GM18499 (cell line): ENCODE measurements at regions not wholly inside any gene's neighbourhood (a gene's known extent, or its start where the extent isn't known, plus 50 kb on each side); places are given as distances from the start of the nearest gene placed in this dataset.

Experiments
- ATAC-seq: cut with Tn5 transposase; IDR thresholded peaks from one replicate; pipeline ENCODE4 v1.9.1; 2021; ENCODE audit warnings: moderate number of reproducible peaks; ENCODE audit not compliant: insufficient read depth, unreplicated experiment

- ATAC-seq = no peak
Observed at GRCh38 chr1:106861110-106861509, 195.4 kb upstream of the PRMT6 start.

- no peak for ATAC-seq
Observed at GRCh38 chr1:106868828-106869227, 187.6 kb upstream of the PRMT6 start.

GRCh38 chr1:106875622-106876021 lies 180.9 kb upstream of the PRMT6 start:
- ATAC-seq = peak; percentile 66

- no peak for ATAC-seq
Observed at GRCh38 chr1:106876384-106876783, 180.1 kb upstream of the PRMT6 start.

- ATAC-seq = no peak
Observed at GRCh38 chr1:106879538-106879937, 176.9 kb upstream of the PRMT6 start.

GRCh38 chr1:106880226-106880625 lies 176.2 kb upstream of the PRMT6 start:
- ATAC-seq = no peak

- ATAC-seq = no peak
Observed at GRCh38 chr1:106883208-106883607, 173.3 kb upstream of the PRMT6 start.

GRCh38 chr1:106889059-106889458 lies 167.4 kb upstream of the PRMT6 start:
- no peak for ATAC-seq

GRCh38 chr1:106889583-106889982 lies 166.9 kb upstream of the PRMT6 start:
- ATAC-seq = no peak

- peak; percentile 44 for ATAC-seq
Observed at GRCh38 chr1:106897976-106898375, 158.5 kb upstream of the PRMT6 start.

- no peak for ATAC-seq
Observed at GRCh38 chr1:106899644-106900043, 156.8 kb upstream of the PRMT6 start.

- ATAC-seq = peak; percentile 100
Observed at GRCh38 chr1:106907795-106908194, 148.7 kb upstream of the PRMT6 start.

GRCh38 chr1:106908689-106909088 lies 147.8 kb upstream of the PRMT6 start:
- ATAC-seq = no peak

GRCh38 chr1:106910798-106911197 lies 145.7 kb upstream of the PRMT6 start:
- ATAC-seq = no peak

- ATAC-seq = no peak
Observed at GRCh38 chr1:106912131-106912530, 144.3 kb upstream of the PRMT6 start.

GRCh38 chr1:106921186-106921585 lies 135.3 kb upstream of the PRMT6 start:
- ATAC-seq = no peak

GRCh38 chr1:106924360-106924759 lies 132.1 kb upstream of the PRMT6 start:
- ATAC-seq = no peak

- ATAC-seq = no peak
Observed at GRCh38 chr1:106925750-106926149, 130.7 kb upstream of the PRMT6 start.

GRCh38 chr1:106926803-106927582 lies 129.5 kb upstream of the PRMT6 start:
- ATAC-seq = no peak

- no peak for ATAC-seq
Observed at GRCh38 chr1:106937104-106937503, 119.4 kb upstream of the PRMT6 start.

- ATAC-seq = no peak
Observed at GRCh38 chr1:106944721-106945120, 111.8 kb upstream of the PRMT6 start.

GRCh38 chr1:106952776-106953175 lies 103.7 kb upstream of the PRMT6 start:
- no peak for ATAC-seq
